HG02884 (cell line): ENCODE measurements at regions not wholly inside any gene's neighbourhood (a gene's known extent, or its start where the extent isn't known, plus 50 kb on each side); places are given as distances from the start of the nearest gene placed in this dataset.
A peak's percentile ranks its signal among the peaks of the same experiment; 100 is the strongest.
"Not testable (repeated sequence)": the region's sequence is repeated elsewhere in the genome, so short reads cannot be mapped to it uniquely, and the experiment has no call there.

ENCODE experiments used
- ATAC-seq: cut with Tn5 transposase; IDR thresholded peaks from one replicate; pipeline ENCODE4 v1.9.1; 2021; ENCODE audit warnings: mild to moderate bottlenecking, moderate library complexity; ENCODE audit not compliant: unreplicated experiment

GRCh38 chr6:114989279-114989964 lies 646.6 kb upstream of the HS3ST5 start:
- peak; percentile 83 for ATAC-seq

- no peak for ATAC-seq
Measured at GRCh38 chr6:114987281-114987680, 644.5 kb upstream of the HS3ST5 start.

- ATAC-seq = no peak
Measured at GRCh38 chr6:114955363-114955762, 612.5 kb upstream of the HS3ST5 start.

GRCh38 chr6:114952229-114952628 lies 609.4 kb upstream of the HS3ST5 start:
- ATAC-seq = no peak

- no peak for ATAC-seq
Measured at GRCh38 chr6:114945392-114945791, 602.6 kb upstream of the HS3ST5 start.

GRCh38 chr6:114941078-114941477 lies 598.3 kb upstream of the HS3ST5 start:
- ATAC-seq = no peak

- no peak for ATAC-seq
Measured at GRCh38 chr6:114940181-114940580, 597.4 kb upstream of the HS3ST5 start.

GRCh38 chr6:114939630-114940029 lies 596.8 kb upstream of the HS3ST5 start:
- no peak for ATAC-seq

GRCh38 chr6:114936080-114936479 lies 593.3 kb upstream of the HS3ST5 start:
- no peak for ATAC-seq

- ATAC-seq = no peak
Measured at GRCh38 chr6:114934079-114934478, 591.3 kb upstream of the HS3ST5 start.

GRCh38 chr6:114928731-114929130 lies 585.9 kb upstream of the HS3ST5 start:
- not testable (repeated sequence) for ATAC-seq

GRCh38 chr6:114906096-114906495 lies 563.3 kb upstream of the HS3ST5 start:
- ATAC-seq = no peak

- ATAC-seq = no peak
Measured at GRCh38 chr6:114897536-114897935, 554.7 kb upstream of the HS3ST5 start.

GRCh38 chr6:114892211-114892610 lies 549.4 kb upstream of the HS3ST5 start:
- no peak for ATAC-seq

GRCh38 chr6:114888241-114888640 lies 545.4 kb upstream of the HS3ST5 start:
- no peak for ATAC-seq

- ATAC-seq = no peak
Measured at GRCh38 chr6:114886670-114887436, 544.0 kb upstream of the HS3ST5 start.

- no peak for ATAC-seq
Measured at GRCh38 chr6:114879693-114880092, 536.9 kb upstream of the HS3ST5 start.

- no peak for ATAC-seq
Measured at GRCh38 chr6:114878091-114878490, 535.3 kb upstream of the HS3ST5 start.

- ATAC-seq = no peak
Measured at GRCh38 chr6:114874410-114874809, 531.6 kb upstream of the HS3ST5 start.

GRCh38 chr6:114865506-114865905 lies 522.7 kb upstream of the HS3ST5 start:
- ATAC-seq = not testable (repeated sequence)

- no peak for ATAC-seq
Measured at GRCh38 chr6:114863610-114864009, 520.8 kb upstream of the HS3ST5 start.

GRCh38 chr6:114862819-114863218 lies 520.0 kb upstream of the HS3ST5 start:
- ATAC-seq = no peak
